Endothelial cell of umbilical vein (primary cell): ENCODE measurements at regions not wholly inside any gene's neighbourhood (a gene's known extent, or its start where the extent isn't known, plus 50 kb on each side); places are given as distances from the start of the nearest gene placed in this dataset.

Experiments
- BruUV-seq: library from RNA; stranded (reverse); fragments of 400-500 nt; replicated peaks from 2 replicates; lab custom pipeline; 2021; lab: Mats Ljungman, UMichigan
- CTCF ChIA-PET: fragments of 300-600, 350-600 bp; sonication (Branson Sonifier 250); formaldehyde crosslinking; loops from one replicate; lab custom pipeline; 2021; ENCODE audit warnings: antibody characterized with exemption, inconsistent platforms; lab: Charles Lee
- POLR2A ChIA-PET: fragments of 300-600, 350-600 bp; sonication (Branson Sonifier 250); formaldehyde crosslinking; loops from one replicate; lab custom pipeline; 2021; ENCODE audit warnings: antibody characterized with exemption, inconsistent platforms; lab: Charles Lee
- DNase-seq: peaks from one replicate; pipeline ENCODE4 v3.0.0-alpha.2; 2011; ENCODE audit warnings: low read depth, low spot score
- FAIRE-seq: peaks from 2 replicates; lab custom pipeline; 2011; peaks lifted over from hg19 to GRCh38; lab: Jason Lieb, UNC
- H2AFZ ChIP-seq: 2 replicates; pipeline ENCODE4 v1.6.0; 2012; ENCODE audit warnings: low read depth, low read length, control low read depth, inconsistent platforms
- H3K27ac ChIP-seq: 2 replicates; pipeline ENCODE4 v1.5.1; 2011; ENCODE audit warnings: low read depth, mild to moderate bottlenecking, control low read depth, low read length, moderate library complexity; ENCODE audit not compliant: insufficient read depth
- H3K27me3 ChIP-seq, 2 experiments: 2 replicates each; pipeline versions ENCODE4 v1.6.0 to v1.6.1; 2011; ENCODE audit warnings: low read length in 2 of 2, mixed read lengths in 1 of 2; ENCODE audit not compliant: control insufficient read depth in 2 of 2, insufficient read depth in 2 of 2
- H3K36me3 ChIP-seq, 2 experiments: 2 replicates in 1 of 2; 3 replicates in 1 of 2; pipeline ENCODE4 v1.5.1; 2011; ENCODE audit warnings: low read length in 2 of 2, mild to moderate bottlenecking in 1 of 2, moderate library complexity in 1 of 2; ENCODE audit not compliant: control insufficient read depth in 2 of 2, insufficient read depth in 2 of 2; ENCODE audit errors: extremely low read depth in 1 of 2
- H3K4me1 ChIP-seq: 3 replicates; pipeline ENCODE4 v1.5.1; 2011; ENCODE audit warnings: mild to moderate bottlenecking, low read length; ENCODE audit not compliant: control insufficient read depth, insufficient read depth; ENCODE audit errors: extremely low read depth
- H3K4me2 ChIP-seq: 2 replicates; pipeline ENCODE4 v1.6.1; 2011; ENCODE audit warnings: low read length, control low read depth, mixed read lengths; ENCODE audit not compliant: insufficient read depth
- H3K4me3 ChIP-seq, 3 experiments: fragments of 200-600 bp in 1 of 3; sonication (generic), shearing (Covaris generic) in 1 of 3; replicated peaks in 1 of 3; 2 replicates each; pipeline ENCODE4 v1.5.1; 2011 to 2016; ENCODE audit warnings: control low read depth in 3 of 3, low read length in 3 of 3, mild to moderate bottlenecking in 2 of 3, inconsistent platforms in 1 of 3, low read depth in 1 of 3, moderate library complexity in 1 of 3; ENCODE audit not compliant: insufficient read depth in 1 of 3
- H3K79me2 ChIP-seq: 2 replicates; pipeline ENCODE4 v1.6.0; 2012; ENCODE audit warnings: low read length, inconsistent platforms; ENCODE audit not compliant: control insufficient read depth, insufficient read depth
- H3K9ac ChIP-seq: replicated peaks from 2 replicates; pipeline ENCODE3; 2011; ENCODE audit warnings: low read length, control low read depth; ENCODE audit not compliant: insufficient read depth; ENCODE audit errors: extremely low read depth
- H3K9me1 ChIP-seq: replicated peaks from 3 replicates; pipeline ENCODE4 v1.6.0; 2011; ENCODE audit warnings: mild to moderate bottlenecking, low read length; ENCODE audit not compliant: control insufficient read depth, insufficient read depth; ENCODE audit errors: extremely low read depth
- H3K9me3 ChIP-seq: replicated peaks from 2 replicates; pipeline ENCODE4 v1.5.1; 2012; ENCODE audit warnings: low read length, inconsistent platforms; ENCODE audit not compliant: control insufficient read depth, insufficient read depth
- H4K20me1 ChIP-seq: replicated peaks from 2 replicates; pipeline ENCODE3; 2011; ENCODE audit warnings: mild to moderate bottlenecking, low read length; ENCODE audit not compliant: control insufficient read depth, insufficient read depth; ENCODE audit errors: extremely low read depth
- EZH2 ChIP-seq: IDR thresholded peaks from 2 replicates; pipeline ENCODE4 v1.6.1; 2012; ENCODE audit warnings: borderline replicate concordance, low read depth, mild to moderate bottlenecking, moderate library complexity, low read length, inconsistent platforms; ENCODE audit not compliant: severe bottlenecking
- FOS ChIP-seq: IDR thresholded peaks from 2 replicates; pipeline ENCODE4 v1.6.1; 2011; ENCODE audit warnings: mild to moderate bottlenecking, low read length, moderate library complexity, borderline replicate concordance; ENCODE audit not compliant: insufficient read depth
- GATA2 ChIP-seq: IDR thresholded peaks from 2 replicates; pipeline ENCODE4 v1.7.0; 2011; ENCODE audit warnings: low read depth, mild to moderate bottlenecking, moderate library complexity, mixed read lengths, low read length; ENCODE audit not compliant: insufficient read length, insufficient read depth
- JUN ChIP-seq: IDR thresholded peaks from 2 replicates; pipeline ENCODE4 v1.6.1; 2011; ENCODE audit warnings: borderline replicate concordance, low read depth; ENCODE audit not compliant: insufficient read length, insufficient read depth
- MYC ChIP-seq: IDR thresholded peaks from one replicate; pipeline ENCODE4 v1.6.1; 2011; ENCODE audit warnings: mild to moderate bottlenecking, low read depth, low read length
- POLR2A ChIP-seq: IDR thresholded peaks from 2 replicates; pipeline ENCODE4 v1.6.1; 2012; ENCODE audit warnings: low read depth, mild to moderate bottlenecking, control low read depth, low read length
- POLR2AphosphoS5 ChIP-seq: IDR thresholded peaks from 2 replicates; pipeline ENCODE4 v1.6.1; 2012; ENCODE audit warnings: low read depth, mild to moderate bottlenecking, control low read depth, low read length, moderate library complexity; ENCODE audit not compliant: insufficient read depth
- dilution Hi-C: fragments of 300-500 bp; cut with MboI; formaldehyde crosslinking; loops from one replicate; pipeline ENCODE4 v1.15.0; 2019; ENCODE audit warnings: low sequenced_read_pairs; ENCODE audit not compliant: extremely low pct_ligation_motif_present
- intact Hi-C: fragments of 100-400 bp; cut with micrococcal nuclease; formaldehyde crosslinking; loops from one replicate; pipeline ENCODE4 v1.10.0; 2022
- TF ChIP-seq, protein P1 (sequence below): IDR thresholded peaks from 2 replicates; pipeline ENCODE4 v1.6.1; 2011; ENCODE audit not compliant: insufficient read depth, insufficient read length

- intact Hi-C loops, result no loop called here
- no peak for FAIRE-seq
- H3K9me1 ChIP-seq, result no peaks in the 10 kb centered on the region
- H3K9ac ChIP-seq, result no peak overlapping the region
- no peak overlapping the region for H2AFZ ChIP-seq
- no peaks in the 10 kb centered on the region for H3K79me2 ChIP-seq
- ChIA-PET CTCF (interaction anchor here (1.7 to 3.7 kb wide), 6 partner anchors 9 to 134 kb away, joined by 4 to 27 read pairs (median 10); no protein-coding TSS in a partner anchor), POLR2A (no interaction called here)
- no peaks in the 10 kb centered on the region for H4K20me1 ChIP-seq
- H3K4me3 ChIP-seq, result no peak overlapping the region
- no peak overlapping the region for H3K27ac ChIP-seq
- no TSS peak for BruUV-seq
- no peaks in the 10 kb centered on the region for H3K27me3 ChIP-seq
- peaks cover 37% of the 10 kb centered on the region for H3K4me1 ChIP-seq
- dilution Hi-C loops, result loop anchor here (25.0 kb wide), 1 partner anchor 154 kb away; no protein-coding TSS in a partner anchor
- DNase-seq, result no peak
- TF ChIP-seq POLR2AphosphoS5 (no peak), MYC (no peak), JUN (no peak), GATA2 (no peak), FOS (no peak), EZH2 (no peak), POLR2A (no peak)
- TF ChIP-seq, protein P1, sequence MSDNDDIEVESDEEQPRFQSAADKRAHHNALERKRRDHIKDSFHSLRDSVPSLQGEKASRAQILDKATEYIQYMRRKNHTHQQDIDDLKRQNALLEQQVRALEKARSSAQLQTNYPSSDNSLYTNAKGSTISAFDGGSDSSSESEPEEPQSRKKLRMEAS, result no peak
- H3K9me3 ChIP-seq, result no peaks in the 10 kb centered on the region
- H3K36me3 ChIP-seq, result no peaks in the 10 kb centered on the region
- no peak overlapping the region for H3K4me2 ChIP-seq
These were observed 96.7 kb downstream of the AREG start for GRCh38 chr4:74541667-74542066.
